Thyroid gland (tissue), 4 donors: ENCODE measurements at regions not wholly inside any gene's neighbourhood (a gene's known extent, or its start where the extent isn't known, plus 50 kb on each side); places are given as distances from the start of the nearest gene placed in this dataset.

ENCODE experiments used
- DNase-seq, 2 donors: peaks; one replicate each; pipeline ENCODE4 v3.0.0-alpha.2; 2019
- H3K27ac ChIP-seq, 3 donors: fragments of 200-600 bp; sonication (generic); 1 replicate in 2 of 3; 2 replicates in 1 of 3; pipeline ENCODE4 v1.5.1; 2016 to 2019; ENCODE audit warnings: mild to moderate bottlenecking in 1 of 3, moderate library complexity in 1 of 3
- H3K27me3 ChIP-seq: fragments of 200-600 bp; sonication (generic); one replicate; pipeline ENCODE4 v1.5.1; 2019
- H3K36me3 ChIP-seq, 2 donors: fragments of 200-600 bp; sonication (generic); one replicate each; pipeline ENCODE4 v1.5.1; 2016 to 2019
- H3K4me1 ChIP-seq, 2 donors: fragments of 200-600 bp; sonication (generic); one replicate each; pipeline ENCODE4 v1.5.1; 2017 to 2019
- H3K4me3 ChIP-seq, 3 donors: fragments of 200-600 bp; sonication (generic); replicated peaks in 1 of 3; 1 replicate in 2 of 3; 2 replicates in 1 of 3; pipeline ENCODE4 v1.5.1; 2016; ENCODE audit warnings: mild to moderate bottlenecking in 1 of 3
- H3K9me3 ChIP-seq: fragments of 200-600 bp; sonication (generic); one replicate; pipeline ENCODE4 v1.5.1; 2017
- POLR2A ChIP-seq, 2 donors: fragments of 450-650 bp; IDR thresholded peaks; one replicate each; pipeline ENCODE4 v1.6.1; 2017; ENCODE audit warnings: antibody characterized with exemption in 2 of 2, mild to moderate bottlenecking in 2 of 2, moderate library complexity in 1 of 2
- WGBS, 2 donors: methylation state at CpG; one replicate each; pipeline ENCODE4 v1.1.5; 2017; 5-methylcytosine and 5-hydroxymethylcytosine counted together
- intact Hi-C: fragments of 100-400 bp; cut with DNase I; formaldehyde crosslinking; loops from one replicate; pipeline ENCODE4 v1.15.1; 2023
- TF ChIP-seq, protein P1 (sequence below), 6 experiments: fragments of 200-600 bp in 3 of 6; fragments of 450-650 bp in 3 of 6; sonication (generic) in 3 of 6; IDR thresholded peaks; one replicate each; pipeline ENCODE4 v1.5.1; 2016 to 2019; ENCODE audit warnings: antibody characterized with exemption in 6 of 6, mild to moderate bottlenecking in 2 of 6, inconsistent platforms in 1 of 6, moderate library complexity in 1 of 6

- H3K36me3 ChIP-seq = no peaks in the 10 kb centered on the region
- WGBS, 2 donors = 51 to 54% methylated on average over 3 to 6 of the region's 6 CpGs
- H3K4me3 ChIP-seq = no peak overlapping the region
- intact Hi-C loops = no loop called here
- DNase-seq = no peak
- no peaks in the 10 kb centered on the region for H3K9me3 ChIP-seq
- TF ChIP-seq, protein P1, sequence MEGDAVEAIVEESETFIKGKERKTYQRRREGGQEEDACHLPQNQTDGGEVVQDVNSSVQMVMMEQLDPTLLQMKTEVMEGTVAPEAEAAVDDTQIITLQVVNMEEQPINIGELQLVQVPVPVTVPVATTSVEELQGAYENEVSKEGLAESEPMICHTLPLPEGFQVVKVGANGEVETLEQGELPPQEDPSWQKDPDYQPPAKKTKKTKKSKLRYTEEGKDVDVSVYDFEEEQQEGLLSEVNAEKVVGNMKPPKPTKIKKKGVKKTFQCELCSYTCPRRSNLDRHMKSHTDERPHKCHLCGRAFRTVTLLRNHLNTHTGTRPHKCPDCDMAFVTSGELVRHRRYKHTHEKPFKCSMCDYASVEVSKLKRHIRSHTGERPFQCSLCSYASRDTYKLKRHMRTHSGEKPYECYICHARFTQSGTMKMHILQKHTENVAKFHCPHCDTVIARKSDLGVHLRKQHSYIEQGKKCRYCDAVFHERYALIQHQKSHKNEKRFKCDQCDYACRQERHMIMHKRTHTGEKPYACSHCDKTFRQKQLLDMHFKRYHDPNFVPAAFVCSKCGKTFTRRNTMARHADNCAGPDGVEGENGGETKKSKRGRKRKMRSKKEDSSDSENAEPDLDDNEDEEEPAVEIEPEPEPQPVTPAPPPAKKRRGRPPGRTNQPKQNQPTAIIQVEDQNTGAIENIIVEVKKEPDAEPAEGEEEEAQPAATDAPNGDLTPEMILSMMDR (IDR thresholded peaks at IDR 0.05) = no peak
- no peak for TF ChIP-seq POLR2A (IDR thresholded peaks at IDR 0.05)
- peaks cover 10 to 15% of the 10 kb centered on the region in 2 donors for H3K4me1 ChIP-seq
- no peaks in the 10 kb centered on the region for H3K27me3 ChIP-seq
- H3K27ac ChIP-seq = no peak overlapping the region
Observed at GRCh38 chr21:43275421-43276211, 106.8 kb downstream of the CRYAA start.

GRCh38 chr21:43274946-43275310 is 106.1 kb downstream of the CRYAA start:
- Histone ChIP-seq H3K4me3 (no peak overlapping the region), H3K27me3 (no peaks in the 10 kb centered on the region), H3K27ac (no peak overlapping the region), H3K36me3 (no peaks in the 10 kb centered on the region), H3K4me1 (peaks cover 10 to 15% of the 10 kb centered on the region in 2 donors), H3K9me3 (no peaks in the 10 kb centered on the region)
- no peak for DNase-seq
- 64 to 80% methylated on average over 4 to 6 of the region's 6 CpGs for WGBS, 2 donors
- TF ChIP-seq, protein P1 (IDR thresholded peaks at IDR 0.05) = no peak
- no peak for TF ChIP-seq POLR2A (IDR thresholded peaks at IDR 0.05)
- intact Hi-C loops = no loop called here

DNA sequence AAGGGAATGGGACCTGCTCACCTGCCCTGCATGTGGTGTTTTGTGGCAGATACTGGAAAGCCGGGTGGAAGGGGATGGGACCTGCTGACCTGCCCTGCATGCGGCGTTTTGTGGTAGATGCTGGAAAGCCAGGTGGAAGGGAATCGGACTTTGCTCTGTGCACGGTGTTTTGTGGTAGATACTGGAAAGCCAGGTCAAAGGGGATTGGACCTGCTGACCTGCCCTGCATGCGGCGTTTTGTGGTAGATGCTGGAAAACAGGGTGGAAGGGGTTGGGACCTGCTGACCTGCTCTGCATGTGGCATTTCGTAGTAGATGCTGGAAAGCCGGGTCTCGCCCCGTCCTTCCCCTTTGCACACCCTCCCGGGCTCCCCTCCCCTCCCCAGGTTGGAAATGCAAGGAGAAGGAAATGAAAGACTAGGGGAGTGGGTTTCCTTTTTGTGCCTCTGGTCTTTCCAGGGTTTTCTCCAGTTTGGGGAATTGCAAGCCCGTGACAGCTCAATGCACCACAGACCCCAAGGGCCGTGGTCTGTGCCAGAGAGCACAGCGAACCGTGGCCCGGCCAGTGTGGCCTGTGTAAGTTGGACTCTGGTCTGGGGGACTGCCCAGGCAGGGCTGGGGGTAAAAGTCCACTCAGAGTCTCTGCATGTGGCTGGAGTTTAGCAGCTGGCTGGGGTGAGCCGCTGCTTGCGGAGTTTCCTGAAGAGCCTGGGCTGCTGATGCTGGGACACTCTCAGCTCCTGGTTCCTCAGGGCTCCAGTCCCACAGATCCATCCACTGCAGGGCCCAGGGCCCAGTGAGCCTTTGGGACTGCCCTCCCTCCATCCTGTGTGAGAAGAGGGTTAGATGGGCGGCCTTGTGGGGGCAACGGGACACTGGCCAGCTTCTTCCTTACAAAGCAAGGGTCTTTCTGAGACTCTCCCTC is 105.5 kb downstream of the CRYAA start:
- Histone ChIP-seq H3K27ac (no peak overlapping the region), H3K9me3 (no peaks in the 10 kb centered on the region), H3K4me1 (peaks cover 10 to 15% of the 10 kb centered on the region in 2 donors), H3K4me3 (no peak overlapping the region), H3K27me3 (no peaks in the 10 kb centered on the region), H3K36me3 (no peaks in the 10 kb centered on the region)
- intact Hi-C loops = no loop called here
- 87 to 94% methylated on average over 16 to 18 of the region's 21 CpGs for WGBS, 2 donors
- TF ChIP-seq POLR2A (IDR thresholded peaks at IDR 0.05) = no peak
- TF ChIP-seq, protein P1 (IDR thresholded peaks at IDR 0.05) = no peak
- DNase-seq = no peak

GRCh38 chr21:43273708-43274021 is 104.9 kb downstream of the CRYAA start:
- DNase-seq = no peak
- Histone ChIP-seq H3K27ac (no peak overlapping the region), H3K4me3 (no peak overlapping the region), H3K36me3 (no peaks in the 10 kb centered on the region), H3K9me3 (no peaks in the 10 kb centered on the region), H3K27me3 (no peaks in the 10 kb centered on the region), H3K4me1 (peaks cover 10 to 13% of the 10 kb centered on the region in 2 donors)
- WGBS, 2 donors = 68 to 92% methylated on average over 4 to 9 of the region's 9 CpGs
- no peak for TF ChIP-seq POLR2A (IDR thresholded peaks at IDR 0.05)
- TF ChIP-seq, protein P1 (IDR thresholded peaks at IDR 0.05) = no peak
- intact Hi-C loops = no loop called here
